ENCODE measurements at regions not wholly inside any gene's neighbourhood (a gene's known extent, or its start where the extent isn't known, plus 50 kb on each side); places are given as distances from the start of the nearest gene placed in this dataset.

DNA sequence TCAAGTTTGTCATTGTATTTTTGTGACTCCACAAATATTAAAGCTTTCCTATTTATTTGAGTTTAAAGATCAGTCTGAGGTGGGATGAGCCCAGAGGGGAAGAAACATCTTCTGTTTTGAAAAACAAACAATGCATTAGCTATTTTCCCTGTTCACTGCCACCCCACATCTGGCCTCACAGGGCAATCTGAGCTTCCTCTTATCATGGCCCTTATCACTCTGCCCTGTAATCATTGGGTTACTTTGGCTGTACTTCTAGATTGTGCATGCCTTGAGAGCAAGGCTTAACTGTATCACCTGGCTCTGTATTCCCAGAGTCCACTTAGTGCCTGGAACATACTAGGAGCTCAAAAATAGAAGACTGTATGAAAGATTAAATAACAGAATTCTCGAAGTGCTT is 241.6 kb upstream of the NT5C1B start:
- no peak for DNase-seq
- H3K4me1 ChIP-seq = peaks cover 6 to 8% (median 7%) of the 10 kb centered on the region in 4 donors
- TF ChIP-seq, protein P1, sequence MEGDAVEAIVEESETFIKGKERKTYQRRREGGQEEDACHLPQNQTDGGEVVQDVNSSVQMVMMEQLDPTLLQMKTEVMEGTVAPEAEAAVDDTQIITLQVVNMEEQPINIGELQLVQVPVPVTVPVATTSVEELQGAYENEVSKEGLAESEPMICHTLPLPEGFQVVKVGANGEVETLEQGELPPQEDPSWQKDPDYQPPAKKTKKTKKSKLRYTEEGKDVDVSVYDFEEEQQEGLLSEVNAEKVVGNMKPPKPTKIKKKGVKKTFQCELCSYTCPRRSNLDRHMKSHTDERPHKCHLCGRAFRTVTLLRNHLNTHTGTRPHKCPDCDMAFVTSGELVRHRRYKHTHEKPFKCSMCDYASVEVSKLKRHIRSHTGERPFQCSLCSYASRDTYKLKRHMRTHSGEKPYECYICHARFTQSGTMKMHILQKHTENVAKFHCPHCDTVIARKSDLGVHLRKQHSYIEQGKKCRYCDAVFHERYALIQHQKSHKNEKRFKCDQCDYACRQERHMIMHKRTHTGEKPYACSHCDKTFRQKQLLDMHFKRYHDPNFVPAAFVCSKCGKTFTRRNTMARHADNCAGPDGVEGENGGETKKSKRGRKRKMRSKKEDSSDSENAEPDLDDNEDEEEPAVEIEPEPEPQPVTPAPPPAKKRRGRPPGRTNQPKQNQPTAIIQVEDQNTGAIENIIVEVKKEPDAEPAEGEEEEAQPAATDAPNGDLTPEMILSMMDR (IDR thresholded peaks at IDR 0.05) = no peak
- TF ChIP-seq EP300 (IDR thresholded peaks at IDR 0.05; ENCODE audit: low read depth) (no peak), POLR2A (IDR thresholded peaks at IDR 0.05) (no peak), POLR2AphosphoS5 (IDR thresholded peaks at IDR 0.05) (no peak)
- no peaks in the 10 kb centered on the region for H3K36me3 ChIP-seq
- intact Hi-C loops (cut with DNase I; ENCODE audit: low total_unique reads) = no loop called here
- H3K9me3 ChIP-seq = no peaks in the 10 kb centered on the region
- H3K27me3 ChIP-seq = no peaks in the 10 kb centered on the region
- H3K27ac ChIP-seq = no peak overlapping the region
- no peak overlapping the region for H3K4me3 ChIP-seq
- in situ Hi-C loops (cut with MboI; ENCODE audit: low pct_ligation_motif_present in 1 of 4, low pct_unique_long_range_greater_than_20kb in 1 of 4, low sequenced_read_pairs in 3 of 4) = no loop called here
- 40 to 71% methylated on average over 1 of the region's 1 CpG for WGBS, 2 donors (ENCODE audit: low coverage in 1 of 2)

DNA sequence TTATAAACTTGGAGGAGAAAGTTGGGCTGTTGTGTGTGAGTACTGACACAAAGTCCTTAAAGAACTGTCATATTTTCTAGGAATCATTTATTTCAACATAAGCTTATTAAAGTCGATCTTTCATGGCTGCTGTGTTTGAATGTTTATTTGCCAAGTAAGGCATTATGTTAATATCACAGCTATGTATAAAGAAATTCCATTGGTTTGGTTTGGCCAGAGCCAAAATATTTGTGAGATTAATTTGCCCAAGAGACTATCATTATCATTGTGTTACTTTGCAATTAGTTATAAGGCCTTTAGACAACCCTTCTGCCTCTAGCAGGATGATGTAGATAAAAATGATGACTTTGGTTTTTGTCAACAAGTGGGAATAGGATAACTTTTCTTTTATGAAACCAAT is 240.6 kb upstream of the NT5C1B start:
- DNase-seq = no peak
- Histone ChIP-seq H3K27ac (no peak overlapping the region), H3K4me3 (no peak overlapping the region), H3K27me3 (no peaks in the 10 kb centered on the region), H3K4me1 (peaks cover 6 to 8% (median 7%) of the 10 kb centered on the region in 4 donors), H3K9me3 (no peaks in the 10 kb centered on the region), H3K36me3 (no peaks in the 10 kb centered on the region)
- TF ChIP-seq POLR2A (IDR thresholded peaks at IDR 0.05) (no peak), POLR2AphosphoS5 (IDR thresholded peaks at IDR 0.05) (no peak), EP300 (IDR thresholded peaks at IDR 0.05; ENCODE audit: low read depth) (no peak)
- TF ChIP-seq, protein P1 (IDR thresholded peaks at IDR 0.05) = no peak
- intact Hi-C loops (cut with DNase I; ENCODE audit: low total_unique reads) (no loop called here), in situ Hi-C loops (cut with MboI; ENCODE audit: low pct_ligation_motif_present in 1 of 4, low pct_unique_long_range_greater_than_20kb in 1 of 4, low sequenced_read_pairs in 3 of 4) (no loop called here)
- 22 to 73% methylated on average over 1 of the region's 1 CpG for WGBS, 2 donors (ENCODE audit: low coverage in 1 of 2)

DNA sequence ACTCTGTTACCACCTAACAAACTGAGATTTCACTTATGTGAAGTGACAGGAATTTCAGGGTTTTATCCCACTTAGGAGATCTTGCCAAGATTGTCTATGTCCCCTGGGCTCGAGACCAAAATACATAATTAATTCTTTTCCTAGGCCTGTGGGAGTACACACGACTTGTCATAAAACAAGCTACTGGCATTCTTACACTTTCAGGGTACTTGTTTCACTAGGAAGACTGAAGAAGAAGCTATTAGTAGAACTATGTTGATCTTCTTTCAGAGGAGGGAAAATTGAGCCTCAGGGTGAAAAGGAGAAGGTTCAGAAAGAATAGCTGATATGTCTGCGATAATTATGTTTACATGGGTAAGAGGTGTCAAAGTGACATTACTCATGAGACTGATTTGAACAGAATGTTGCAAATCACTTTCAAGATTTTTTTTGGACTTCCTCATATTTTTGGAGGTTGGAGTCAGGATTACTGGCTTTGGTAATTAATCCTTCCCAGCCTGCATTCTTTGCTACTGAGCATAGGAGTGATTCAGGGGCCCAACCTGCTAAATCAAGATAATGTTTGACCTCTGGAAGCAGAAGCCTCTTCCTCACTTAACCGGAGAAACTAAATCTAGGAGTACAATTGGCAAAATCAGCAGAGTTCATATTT is 240.0 kb upstream of the NT5C1B start:
- TF ChIP-seq POLR2AphosphoS5 (IDR thresholded peaks at IDR 0.05) (no peak), EP300 (IDR thresholded peaks at IDR 0.05; ENCODE audit: low read depth) (no peak), POLR2A (IDR thresholded peaks at IDR 0.05) (no peak)
- TF ChIP-seq, protein P1 (IDR thresholded peaks at IDR 0.05) = no peak
- Histone ChIP-seq H3K27ac (peak overlapping the region in 1 of 4 donors; percentile 21), H3K4me1 (peaks cover 6 to 8% (median 7%) of the 10 kb centered on the region in 4 donors), H3K27me3 (no peaks in the 10 kb centered on the region), H3K36me3 (no peaks in the 10 kb centered on the region), H3K9me3 (no peaks in the 10 kb centered on the region), H3K4me3 (no peak overlapping the region)
- 22 to 28% methylated on average over 2 to 4 of the region's 4 CpGs for WGBS, 2 donors (ENCODE audit: low coverage in 1 of 2)
- in situ Hi-C loops (cut with MboI; ENCODE audit: low pct_ligation_motif_present in 1 of 4, low pct_unique_long_range_greater_than_20kb in 1 of 4, low sequenced_read_pairs in 3 of 4) (no loop called here), intact Hi-C loops (cut with DNase I; ENCODE audit: low total_unique reads) (no loop called here)
- no peak for DNase-seq

DNA sequence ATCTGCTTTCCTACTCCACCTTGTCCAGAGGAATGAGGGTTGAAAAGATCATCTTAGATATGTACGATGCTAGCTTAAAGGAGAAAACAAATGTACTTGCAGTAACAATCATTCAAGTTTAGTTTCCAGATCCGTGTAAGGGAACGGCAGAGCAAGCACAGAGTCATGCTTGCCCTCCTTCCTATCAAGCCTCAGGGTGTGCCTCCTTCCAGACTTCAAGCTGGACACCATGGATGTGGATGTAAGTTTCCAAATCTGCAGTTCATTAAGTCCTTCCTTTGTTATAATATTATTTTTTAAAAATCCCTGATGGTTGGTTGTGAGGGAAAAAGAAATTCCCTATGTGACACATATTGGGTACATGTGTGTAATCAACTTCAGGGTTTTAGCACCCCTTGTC is 238.9 kb upstream of the NT5C1B start:
- 58 to 82% methylated on average over 2 to 3 of the region's 3 CpGs for WGBS, 2 donors (ENCODE audit: low coverage in 1 of 2)
- no peak overlapping the region for H3K4me3 ChIP-seq
- TF ChIP-seq POLR2AphosphoS5 (IDR thresholded peaks at IDR 0.05) (no peak), POLR2A (IDR thresholded peaks at IDR 0.05) (no peak), EP300 (IDR thresholded peaks at IDR 0.05; ENCODE audit: low read depth) (no peak)
- TF ChIP-seq, protein P1 (IDR thresholded peaks at IDR 0.05) = no peak
- intact Hi-C loops (cut with DNase I; ENCODE audit: low total_unique reads) = no loop called here
- in situ Hi-C loops (cut with MboI; ENCODE audit: low pct_ligation_motif_present in 1 of 4, low pct_unique_long_range_greater_than_20kb in 1 of 4, low sequenced_read_pairs in 3 of 4) = no loop called here
- H3K27me3 ChIP-seq = no peaks in the 10 kb centered on the region
- no peak overlapping the region for H3K27ac ChIP-seq
- no peak for DNase-seq
- H3K36me3 ChIP-seq = no peaks in the 10 kb centered on the region
- peaks cover 6 to 8% (median 7%) of the 10 kb centered on the region in 4 donors for H3K4me1 ChIP-seq
- H3K9me3 ChIP-seq = no peaks in the 10 kb centered on the region
